MCF 10A (cell line): ENCODE measurements at regions not wholly inside any gene's neighbourhood (a gene's known extent, or its start where the extent isn't known, plus 50 kb on each side); places are given as distances from the start of the nearest gene placed in this dataset.

Source experiments
- BruUV-seq: library from RNA; stranded (reverse); fragments of 400-500 nt; replicated peaks from 2 replicates; lab custom pipeline; 2021; lab: Mats Ljungman, UMichigan
- CTCF ChIA-PET: fragments of 300-600 bp; sonication (Branson Sonifier 250); formaldehyde crosslinking; extraction: SDS; loops from one replicate; lab custom pipeline; 2021; ENCODE audit warnings: antibody characterized with exemption, inconsistent platforms; lab: Yijun Ruan, JAX
- POLR2A ChIA-PET: fragments of 300-600, 350-650 bp; sonication (Branson Sonifier 250); formaldehyde crosslinking; extraction: SDS; loops from one replicate; lab custom pipeline; 2020; ENCODE audit warnings: antibody characterized with exemption, inconsistent platforms; lab: Yijun Ruan, JAX
- DNase-seq: peaks from one replicate; pipeline ENCODE4 v3.0.0-alpha.2; 2018; ENCODE audit not compliant: unreplicated experiment
- H3K27ac Mint-ChIP-seq: one replicate; pipeline ENCODE4 v1.8.0; 2022; ENCODE audit warnings: mild to moderate bottlenecking, low read depth, mixed read lengths; ENCODE audit not compliant: unreplicated experiment
- H3K27me3 Mint-ChIP-seq: one replicate; pipeline ENCODE4 v1.8.0; 2022; ENCODE audit warnings: mixed read lengths; ENCODE audit not compliant: insufficient read depth, unreplicated experiment
- H3K36me3 Mint-ChIP-seq: one replicate; pipeline ENCODE4 v1.8.0; 2022; ENCODE audit warnings: mild to moderate bottlenecking, moderate library complexity, mixed read lengths; ENCODE audit not compliant: insufficient read depth, unreplicated experiment
- H3K4me1 Mint-ChIP-seq: one replicate; pipeline ENCODE4 v1.8.0; 2022; ENCODE audit warnings: mixed read lengths; ENCODE audit not compliant: insufficient read depth, unreplicated experiment
- H3K4me3 Mint-ChIP-seq: one replicate; pipeline ENCODE4 v1.8.0; 2022; ENCODE audit warnings: mild to moderate bottlenecking, moderate library complexity, mixed read lengths; ENCODE audit not compliant: unreplicated experiment
- H3K9me3 Mint-ChIP-seq: one replicate; pipeline ENCODE4 v1.8.0; 2022; ENCODE audit warnings: mixed read lengths; ENCODE audit not compliant: unreplicated experiment
- CTCF ChIP-seq: fragments of 200-600 bp; IDR thresholded peaks from one replicate; pipeline ENCODE4 v1.8.0; 2022; ENCODE audit warnings: antibody characterized with exemption, mild to moderate bottlenecking; ENCODE audit not compliant: unreplicated experiment
- intact Hi-C: fragments of 100-400 bp; cut with micrococcal nuclease; formaldehyde crosslinking; loops from 2 replicates; pipeline ENCODE4 v1.14.1; 2022

- BruUV-seq = no TSS peak
- Mint-ChIP-seq H3K4me1 (no peaks in the 10 kb centered on the region), H3K9me3 (no peaks in the 10 kb centered on the region), H3K27me3 (peaks cover 26% of the 10 kb centered on the region), H3K36me3 (no peaks in the 10 kb centered on the region), H3K27ac (no peak overlapping the region), H3K4me3 (no peak overlapping the region)
- ChIA-PET POLR2A (no interaction called here), CTCF (no interaction called here)
- no peak for TF ChIP-seq CTCF
- no peak for DNase-seq
- intact Hi-C loops = no loop called here
Measured at GRCh38 chr14:27253966-27254365, 656.1 kb upstream of the NOVA1 start.

DNA sequence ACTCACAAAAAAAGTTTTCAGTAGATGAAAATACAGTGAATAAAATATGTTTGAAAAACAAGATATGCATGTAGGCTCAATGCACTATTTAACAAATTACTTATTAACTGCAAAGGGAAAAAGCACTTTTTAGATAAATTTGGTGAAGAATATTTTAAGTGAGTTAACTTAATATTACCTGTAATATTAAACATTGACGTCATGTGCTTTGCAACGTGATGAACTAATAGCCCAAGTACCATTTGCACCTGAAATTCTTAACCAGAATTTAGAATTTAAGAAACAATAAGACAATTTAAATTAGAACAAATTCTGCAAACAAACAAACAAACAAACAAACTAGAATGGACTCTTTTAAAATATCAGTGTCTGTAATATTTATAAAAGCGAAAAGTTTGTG, 659.0 kb upstream of the NOVA1 start:
- POLR2A ChIA-PET = no interaction called here
- CTCF ChIA-PET = no interaction called here
- Mint-ChIP-seq H3K4me3 (no peak overlapping the region), H3K36me3 (no peaks in the 10 kb centered on the region), H3K9me3 (no peaks in the 10 kb centered on the region), H3K27ac (no peak overlapping the region), H3K27me3 (peaks cover 5% of the 10 kb centered on the region), H3K4me1 (no peaks in the 10 kb centered on the region)
- DNase-seq = no peak
- no TSS peak for BruUV-seq
- TF ChIP-seq CTCF = no peak
- intact Hi-C loops = no loop called here

GRCh38 chr14:27267876-27268275, 670.0 kb upstream of the NOVA1 start:
- no TSS peak for BruUV-seq
- ChIA-PET POLR2A (no interaction called here), CTCF (no interaction called here)
- Mint-ChIP-seq H3K27ac (no peak overlapping the region), H3K4me3 (no peak overlapping the region), H3K27me3 (no peaks in the 10 kb centered on the region), H3K36me3 (no peaks in the 10 kb centered on the region), H3K9me3 (no peaks in the 10 kb centered on the region), H3K4me1 (no peaks in the 10 kb centered on the region)
- TF ChIP-seq CTCF = no peak
- intact Hi-C loops = no loop called here
- no peak for DNase-seq

DNA sequence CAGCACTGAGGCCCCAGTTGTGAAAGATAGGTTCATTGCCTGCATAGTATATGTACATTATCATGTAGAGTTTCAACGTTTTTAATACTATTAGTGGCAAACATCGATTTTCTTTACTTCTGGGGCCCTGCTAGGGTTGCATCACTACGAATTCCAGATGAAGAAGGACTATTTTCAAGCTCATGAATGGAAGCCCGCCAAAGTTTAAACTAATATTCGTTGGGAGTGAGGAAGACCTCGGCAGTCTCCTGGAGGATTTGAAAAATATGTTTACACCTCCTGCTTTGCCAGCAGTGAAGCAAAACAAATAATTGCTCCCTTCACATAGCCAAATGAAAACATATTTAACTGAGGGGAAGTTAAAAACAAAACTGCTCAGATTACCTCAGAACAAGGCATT, 672.9 kb upstream of the NOVA1 start:
- no peaks in the 10 kb centered on the region for H3K4me1 Mint-ChIP-seq
- POLR2A ChIA-PET = interaction anchor here (0.7 kb wide), 1 partner anchor 10 kb away, joined by 3 read pairs; no protein-coding TSS in a partner anchor
- BruUV-seq = no TSS peak
- intact Hi-C loops = no loop called here
- no peaks in the 10 kb centered on the region for H3K36me3 Mint-ChIP-seq
- peaks cover 13% of the 10 kb centered on the region for H3K27me3 Mint-ChIP-seq
- H3K27ac Mint-ChIP-seq = no peak overlapping the region
- TF ChIP-seq CTCF = no peak
- no peak for DNase-seq
- CTCF ChIA-PET = no interaction called here
- H3K4me3 Mint-ChIP-seq = no peak overlapping the region
- H3K9me3 Mint-ChIP-seq = no peaks in the 10 kb centered on the region
